Astrocyte (in vitro differentiated cells and primary cell): ENCODE measurements at regions not wholly inside any gene's neighbourhood (a gene's known extent, or its start where the extent isn't known, plus 50 kb on each side); places are given as distances from the start of the nearest gene placed in this dataset.

ENCODE experiments used
- DNase-seq: peaks from one replicate; pipeline ENCODE4 v3.0.0-alpha.2; 2010; ENCODE audit warnings: low read depth
- FAIRE-seq: peaks from 2 replicates; lab custom pipeline; 2011; peaks lifted over from hg19 to GRCh38; lab: Jason Lieb, UNC
- H2AFZ ChIP-seq: 2 replicates; pipeline ENCODE4 v1.6.0; 2012; ENCODE audit warnings: low read depth, low read length, inconsistent platforms
- H3K27ac ChIP-seq: 2 replicates; pipeline ENCODE4 v1.5.1; 2011; ENCODE audit warnings: low read depth, low read length, inconsistent platforms
- H3K27me3 ChIP-seq: 2 replicates; pipeline ENCODE4 v1.6.0; 2011; ENCODE audit warnings: low read length, inconsistent platforms; ENCODE audit not compliant: insufficient read depth
- H3K36me3 ChIP-seq: 2 replicates; pipeline ENCODE4 v1.5.1; 2011; ENCODE audit warnings: low read length, inconsistent platforms; ENCODE audit not compliant: insufficient read depth
- H3K4me1 ChIP-seq: 2 replicates; pipeline ENCODE4 v1.5.1; 2011; ENCODE audit warnings: low read length, inconsistent platforms; ENCODE audit not compliant: insufficient read depth
- H3K4me2 ChIP-seq: 2 replicates; pipeline ENCODE4 v1.6.0; 2012; ENCODE audit warnings: low read length, inconsistent platforms
- H3K4me3 ChIP-seq: 2 replicates; pipeline ENCODE4 v1.5.1; 2011; ENCODE audit warnings: low read depth, mild to moderate bottlenecking, low read length, inconsistent platforms; ENCODE audit not compliant: insufficient read depth
- H3K79me2 ChIP-seq: 2 replicates; pipeline ENCODE4 v1.6.0; 2012; ENCODE audit warnings: mild to moderate bottlenecking, low read length, inconsistent platforms; ENCODE audit not compliant: insufficient read depth
- H3K9ac ChIP-seq: 2 replicates; pipeline ENCODE4 v1.6.0; 2012; ENCODE audit warnings: mild to moderate bottlenecking, low read length, inconsistent platforms
- H3K9me3 ChIP-seq: 2 replicates; pipeline ENCODE4 v1.5.1; 2012; ENCODE audit warnings: low read depth, mild to moderate bottlenecking, low read length, inconsistent platforms; ENCODE audit not compliant: insufficient read depth
- H4K20me1 ChIP-seq: 2 replicates; pipeline ENCODE4 v1.6.0; 2012; ENCODE audit warnings: low read length, inconsistent platforms; ENCODE audit not compliant: insufficient read depth
- H3K27ac Mint-ChIP-seq: one replicate; pipeline ENCODE4 v1.8.0; 2021; ENCODE audit warnings: mild to moderate bottlenecking, mixed read lengths; ENCODE audit not compliant: unreplicated experiment
- H3K27me3 Mint-ChIP-seq: one replicate; pipeline ENCODE4 v1.8.0; 2021; ENCODE audit warnings: low read depth, mixed read lengths; ENCODE audit not compliant: unreplicated experiment
- H3K36me3 Mint-ChIP-seq: one replicate; pipeline ENCODE4 v1.8.0; 2021; ENCODE audit warnings: low read depth, mixed read lengths; ENCODE audit not compliant: unreplicated experiment
- H3K4me1 Mint-ChIP-seq: one replicate; pipeline ENCODE4 v1.8.0; 2021; ENCODE audit warnings: low read depth, mixed read lengths; ENCODE audit not compliant: unreplicated experiment
- H3K4me3 Mint-ChIP-seq: one replicate; pipeline ENCODE4 v1.8.0; 2021; ENCODE audit warnings: mild to moderate bottlenecking, moderate library complexity, mixed read lengths; ENCODE audit not compliant: unreplicated experiment
- H3K9me3 Mint-ChIP-seq: one replicate; pipeline ENCODE4 v1.8.0; 2021; ENCODE audit warnings: mild to moderate bottlenecking, mixed read lengths; ENCODE audit not compliant: unreplicated experiment
- CTCF ChIP-seq: IDR thresholded peaks from 2 replicates; pipeline ENCODE4 v1.5.1; 2011; ENCODE audit warnings: low read depth, mild to moderate bottlenecking, inconsistent platforms, low read length, moderate library complexity; ENCODE audit not compliant: insufficient read depth
- EZH2 ChIP-seq: IDR thresholded peaks from 2 replicates; pipeline ENCODE4 v1.6.1; 2012; ENCODE audit warnings: mild to moderate bottlenecking, low read length, inconsistent platforms; ENCODE audit not compliant: insufficient read depth

DNA sequence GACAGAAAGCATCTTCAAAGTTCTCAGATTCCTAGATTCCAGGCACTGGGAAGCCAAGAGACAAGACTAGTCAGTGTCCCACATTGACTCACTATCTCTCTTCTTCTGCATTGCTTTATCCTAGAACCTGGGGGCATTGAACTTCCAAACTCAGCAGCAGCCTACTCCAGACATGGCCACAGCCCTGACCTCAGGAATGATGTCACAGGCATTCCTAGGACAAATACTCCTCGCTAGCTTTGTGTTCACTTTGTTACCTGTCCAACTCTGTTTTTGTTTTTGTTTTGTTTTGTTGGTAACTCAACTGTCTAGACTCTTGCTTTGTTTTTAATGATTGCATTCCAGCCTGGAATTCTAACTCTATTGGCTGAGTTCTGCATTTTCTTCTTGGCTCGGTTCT is 449.3 kb upstream of the SPHKAP start:
- H3K27ac Mint-ChIP-seq: no peak overlapping the region
- H3K4me3 ChIP-seq: no peak overlapping the region
- H3K9ac ChIP-seq: no peak overlapping the region
- no peaks in the 10 kb centered on the region for H3K27me3 ChIP-seq
- no peaks in the 10 kb centered on the region for H3K79me2 ChIP-seq
- no peak overlapping the region for H3K27ac ChIP-seq
- no peaks in the 10 kb centered on the region for H3K4me1 ChIP-seq
- H3K4me2 ChIP-seq: no peak overlapping the region
- no peak overlapping the region for H2AFZ ChIP-seq
- DNase-seq (no peak), FAIRE-seq (no peak)
- H3K4me3 Mint-ChIP-seq: no peak overlapping the region
- no peaks in the 10 kb centered on the region for H3K36me3 ChIP-seq
- no peaks in the 10 kb centered on the region for H4K20me1 ChIP-seq
- no peaks in the 10 kb centered on the region for H3K9me3 Mint-ChIP-seq
- peaks cover 6% of the 10 kb centered on the region for H3K4me1 Mint-ChIP-seq
- H3K9me3 ChIP-seq: no peaks in the 10 kb centered on the region
- no peaks in the 10 kb centered on the region for H3K27me3 Mint-ChIP-seq
- TF ChIP-seq EZH2 (no peak), CTCF (no peak)
- H3K36me3 Mint-ChIP-seq: no peaks in the 10 kb centered on the region

GRCh38 chr2:228629251-228629650 is 447.8 kb upstream of the SPHKAP start:
- H3K27me3 ChIP-seq: no peaks in the 10 kb centered on the region
- TF ChIP-seq CTCF (no peak), EZH2 (no peak)
- Mint-ChIP-seq H3K36me3 (no peaks in the 10 kb centered on the region), H3K4me1 (peaks cover 6% of the 10 kb centered on the region), H3K27me3 (no peaks in the 10 kb centered on the region), H3K4me3 (no peak overlapping the region), H3K9me3 (no peaks in the 10 kb centered on the region), H3K27ac (no peak overlapping the region)
- DNase-seq: no peak
- H3K4me2 ChIP-seq: no peak overlapping the region
- no peak overlapping the region for H2AFZ ChIP-seq
- H3K4me3 ChIP-seq: no peak overlapping the region
- no peak overlapping the region for H3K9ac ChIP-seq
- H3K27ac ChIP-seq: no peak overlapping the region
- no peaks in the 10 kb centered on the region for H3K4me1 ChIP-seq
- H3K9me3 ChIP-seq: no peaks in the 10 kb centered on the region
- H3K36me3 ChIP-seq: no peaks in the 10 kb centered on the region
- no peaks in the 10 kb centered on the region for H4K20me1 ChIP-seq
- FAIRE-seq: no peak
- H3K79me2 ChIP-seq: no peaks in the 10 kb centered on the region

- H3K4me1 ChIP-seq: no peaks in the 10 kb centered on the region
- no peaks in the 10 kb centered on the region for H3K79me2 ChIP-seq
- H3K9ac ChIP-seq: no peak overlapping the region
- no peak overlapping the region for H3K4me3 ChIP-seq
- no peaks in the 10 kb centered on the region for H3K9me3 Mint-ChIP-seq
- H3K27me3 ChIP-seq: no peaks in the 10 kb centered on the region
- H3K4me1 Mint-ChIP-seq: peaks cover 6% of the 10 kb centered on the region
- H3K9me3 ChIP-seq: no peaks in the 10 kb centered on the region
- H3K27ac ChIP-seq: no peak overlapping the region
- H3K4me3 Mint-ChIP-seq: no peak overlapping the region
- TF ChIP-seq EZH2 (no peak), CTCF (no peak)
- H4K20me1 ChIP-seq: no peaks in the 10 kb centered on the region
- H3K27ac Mint-ChIP-seq: no peak overlapping the region
- H3K27me3 Mint-ChIP-seq: no peaks in the 10 kb centered on the region
- no peak for DNase-seq
- H3K36me3 Mint-ChIP-seq: no peaks in the 10 kb centered on the region
- no peaks in the 10 kb centered on the region for H3K36me3 ChIP-seq
- no peak overlapping the region for H2AFZ ChIP-seq
- H3K4me2 ChIP-seq: no peak overlapping the region
- no peak for FAIRE-seq
These were observed 447.2 kb upstream of the SPHKAP start for GRCh38 chr2:228628682-228629081.
